ENCODE measurements at regions not wholly inside any gene's neighbourhood (a gene's known extent, or its start where the extent isn't known, plus 50 kb on each side); places are given as distances from the start of the nearest gene placed in this dataset.
A peak's percentile ranks its signal among the peaks of the same experiment; 100 is the strongest.
"Not testable (repeated sequence)": the region's sequence is repeated elsewhere in the genome, so short reads cannot be mapped to it uniquely, and the experiment has no call there.

- no peak for DNase-seq
Observed at GRCh38 chr14:55901291-55901690, 216.9 kb upstream of the PELI2 start.

DNA sequence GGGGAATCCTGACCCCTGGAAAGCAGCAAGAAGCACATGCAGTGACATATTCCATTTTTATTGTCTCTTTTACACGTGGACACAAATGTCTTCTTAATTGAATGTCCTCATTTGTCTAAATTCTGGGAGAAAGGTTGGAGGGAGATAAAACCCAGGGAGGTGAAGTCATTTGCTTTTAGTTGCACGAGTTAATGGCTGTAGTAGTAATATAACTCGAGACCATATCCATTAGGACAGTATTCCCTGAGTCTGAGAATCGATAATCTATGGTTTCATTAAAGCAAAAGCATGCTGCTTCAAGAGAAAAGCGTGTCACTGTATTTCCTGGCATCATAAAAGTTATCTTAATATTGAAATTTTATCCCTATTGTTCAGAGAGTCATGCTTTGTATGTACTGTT is 216.0 kb upstream of the PELI2 start:
- DNase-seq, result no peak

DNA sequence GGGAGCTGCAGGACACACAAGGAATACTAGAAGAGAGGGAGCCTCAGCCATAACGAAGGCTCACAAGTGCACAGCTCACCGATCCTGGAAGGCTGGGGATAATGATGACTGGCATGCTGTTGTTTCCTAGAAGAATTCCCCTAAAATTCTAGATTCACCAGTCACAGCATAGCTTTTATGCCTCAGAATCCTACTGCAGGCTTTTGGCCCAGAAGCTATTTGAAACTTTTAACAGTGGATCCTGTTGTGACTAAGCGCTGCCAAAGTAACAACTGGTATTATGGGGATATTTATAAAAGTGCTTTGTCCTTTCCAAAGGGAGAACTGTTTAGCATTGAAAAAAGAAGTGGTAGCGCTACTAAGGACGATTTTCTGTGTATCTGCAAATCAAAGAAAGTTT is 214.1 kb upstream of the PELI2 start:
- no peak for DNase-seq

GRCh38 chr14:55908106-55908505 is 210.1 kb upstream of the PELI2 start:
- DNase-seq, result no peak

- no peak for DNase-seq
Observed at GRCh38 chr14:55909879-55910278, 208.3 kb upstream of the PELI2 start.

DNA sequence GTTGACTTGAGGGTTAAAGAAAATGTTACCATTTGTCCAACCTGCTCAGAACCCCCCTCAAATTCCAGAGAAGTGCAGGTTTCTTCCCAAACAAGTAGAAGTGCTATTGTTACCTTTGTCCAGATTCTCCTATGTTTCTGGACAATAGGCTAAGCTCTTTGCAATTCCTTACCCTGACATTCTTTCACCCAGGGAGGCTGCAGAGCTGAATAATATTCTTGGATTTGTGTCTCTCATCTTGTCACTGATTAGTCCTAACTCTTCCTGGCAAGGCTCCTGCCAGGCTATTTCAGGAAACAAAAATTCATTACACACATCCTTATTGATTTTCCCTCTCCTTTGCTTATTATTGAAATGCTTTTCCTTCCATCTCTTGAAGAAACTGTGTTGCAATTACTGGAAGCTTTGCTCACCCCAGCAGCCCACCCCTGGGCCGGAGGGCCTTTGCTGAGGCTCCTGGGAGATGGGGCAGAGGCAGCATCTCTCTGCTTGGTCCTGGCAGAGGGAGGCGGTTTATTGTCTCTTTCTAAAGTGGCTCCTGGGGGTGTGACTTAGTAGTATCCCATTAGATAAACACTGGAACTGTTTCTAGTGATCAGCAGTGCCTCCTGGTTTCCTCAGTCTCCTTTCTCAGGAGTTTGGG is 207.5 kb upstream of the PELI2 start:
- no peak for DNase-seq

GRCh38 chr14:55911776-55912175 is 206.4 kb upstream of the PELI2 start:
- DNase-seq, result no peak

GRCh38 chr14:55912344-55912743 is 205.9 kb upstream of the PELI2 start:
- no peak for DNase-seq

DNA sequence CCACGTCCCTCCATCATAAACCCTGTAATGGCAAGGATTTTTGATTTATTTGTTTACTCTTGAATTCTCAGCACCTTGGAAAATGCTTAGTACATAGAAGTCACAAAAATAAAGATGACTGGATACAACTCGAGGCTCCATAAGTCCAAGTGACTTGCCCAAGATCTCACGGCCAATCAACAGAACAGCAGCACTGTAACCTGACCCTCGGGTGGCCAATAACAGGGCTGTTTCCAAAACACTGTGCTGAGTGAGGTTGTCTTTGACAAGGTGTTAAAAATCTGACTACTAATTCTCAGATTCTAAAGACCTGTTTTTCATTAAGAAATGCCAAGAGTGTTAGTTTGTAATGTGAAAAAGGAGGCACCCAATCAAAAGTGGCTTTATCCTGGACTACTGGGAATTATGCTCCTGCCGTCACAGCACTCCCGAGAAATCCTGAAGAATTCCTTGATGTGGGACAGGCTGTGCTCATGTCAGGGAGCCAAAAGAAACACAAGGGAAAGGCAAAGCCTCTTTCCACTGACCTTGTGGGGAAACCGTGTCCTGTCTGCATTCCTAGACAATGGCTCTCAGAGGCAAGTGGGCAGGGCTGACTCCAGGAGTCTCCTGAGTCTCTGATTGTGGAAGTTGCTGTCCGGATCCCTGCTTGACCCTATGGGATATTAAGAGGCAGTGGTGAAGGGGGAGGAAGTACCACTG is 204.7 kb upstream of the PELI2 start:
- no peak for DNase-seq

- DNase-seq, result no peak
Observed at GRCh38 chr14:55914771-55915170, 203.4 kb upstream of the PELI2 start.

DNA sequence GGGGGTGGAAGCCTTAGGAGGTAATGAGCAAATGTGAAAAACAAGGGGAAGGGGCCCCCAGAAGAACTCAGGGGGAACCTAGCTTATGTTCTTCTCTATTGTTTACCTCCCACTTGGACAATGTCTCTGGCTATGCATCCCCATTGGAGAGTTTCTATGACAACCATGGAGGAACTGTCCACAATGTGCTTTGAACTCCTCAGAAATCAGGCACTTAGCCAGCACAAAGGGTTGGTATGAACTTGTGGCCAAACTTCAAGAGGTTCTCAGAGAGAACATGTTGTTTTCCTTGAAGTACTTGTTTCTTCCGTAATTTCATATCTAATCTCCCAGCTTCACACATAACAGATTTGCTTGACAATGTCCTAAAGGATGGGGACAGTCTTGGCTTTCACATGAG is 202.8 kb upstream of the PELI2 start:
- no peak for DNase-seq

DNA sequence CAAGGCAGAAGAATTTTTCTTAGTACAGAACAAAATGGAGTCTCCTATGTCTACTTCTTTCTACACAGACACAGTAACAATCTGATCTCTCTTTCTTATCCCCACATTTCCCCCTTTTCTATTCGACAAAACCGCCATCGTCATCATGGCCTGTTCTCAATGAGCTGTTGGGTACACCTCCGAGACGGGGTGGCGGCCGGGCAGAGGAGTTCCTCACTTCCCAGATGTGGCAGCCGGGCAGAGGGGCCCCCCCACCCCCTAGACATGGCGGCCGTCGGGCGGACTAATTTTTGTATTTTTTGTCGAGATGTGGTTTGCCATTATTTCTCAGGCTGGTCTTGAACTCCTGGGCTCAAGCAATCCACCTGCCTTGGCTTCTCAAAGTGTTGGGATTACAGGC is 198.4 kb upstream of the PELI2 start:
- DNase-seq, result not testable (repeated sequence)

- DNase-seq, result peak; percentile 21
Observed at GRCh38 chr14:55921511-55921910, 196.7 kb upstream of the PELI2 start.

DNA sequence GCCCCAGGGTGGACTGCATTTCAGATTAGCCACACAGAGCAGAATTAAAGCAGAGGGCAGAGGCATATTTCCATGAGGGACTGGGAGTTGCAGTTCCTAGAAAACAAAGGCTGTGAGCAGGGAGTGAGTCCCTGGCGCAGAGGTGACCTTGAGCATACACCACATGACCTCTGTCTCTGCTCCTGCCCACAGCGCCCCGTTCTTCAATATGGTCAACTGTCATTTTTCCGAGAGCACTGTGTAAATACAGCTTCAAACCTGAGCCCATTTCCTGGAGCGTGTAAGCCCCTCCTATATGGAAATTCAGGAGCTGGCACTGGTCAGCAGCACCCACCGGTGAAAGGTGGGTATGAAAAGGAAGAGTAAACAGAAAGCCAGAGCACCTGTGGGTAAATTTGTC is 192.2 kb upstream of the PELI2 start:
- peak; percentile 82 for DNase-seq

DNA sequence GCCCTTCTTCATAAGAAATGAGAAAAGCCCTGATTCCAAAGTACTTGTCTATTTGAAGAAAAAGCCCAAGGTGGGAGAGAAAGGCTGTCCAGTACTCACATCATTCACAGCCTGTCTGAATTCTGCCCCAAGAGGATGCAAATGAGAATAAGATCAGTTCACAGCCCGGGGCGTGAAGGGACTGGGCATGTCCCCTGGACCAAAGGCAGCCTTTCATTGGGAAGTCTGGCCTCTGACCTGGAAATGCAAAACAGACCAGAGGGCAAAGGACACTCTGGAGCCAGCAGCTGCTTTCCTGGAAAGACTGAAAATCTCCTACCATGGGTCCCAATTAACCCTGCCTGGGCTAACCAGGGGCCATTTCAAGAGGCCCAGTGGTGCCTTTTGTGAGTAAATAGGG is 191.2 kb upstream of the PELI2 start:
- no peak for DNase-seq

DNA sequence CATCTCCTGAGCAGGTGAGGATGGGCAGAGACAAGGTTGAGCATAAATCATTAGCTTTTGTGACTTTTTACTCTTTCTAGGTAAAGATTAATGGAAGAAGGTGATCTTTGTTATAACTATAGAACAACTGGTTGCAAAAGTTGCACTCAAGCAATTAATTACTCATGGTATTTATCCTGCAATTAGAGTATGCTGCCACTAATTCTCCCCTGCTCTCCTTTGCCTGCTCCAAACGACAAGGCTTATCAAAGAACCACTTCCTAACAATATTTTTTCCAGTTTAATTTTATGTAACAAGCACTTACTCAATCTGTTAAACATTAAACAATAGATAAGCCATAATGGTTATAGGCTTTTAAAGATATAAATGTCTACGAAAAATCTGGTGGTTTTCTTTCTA is 189.9 kb upstream of the PELI2 start:
- DNase-seq, result no peak

DNA sequence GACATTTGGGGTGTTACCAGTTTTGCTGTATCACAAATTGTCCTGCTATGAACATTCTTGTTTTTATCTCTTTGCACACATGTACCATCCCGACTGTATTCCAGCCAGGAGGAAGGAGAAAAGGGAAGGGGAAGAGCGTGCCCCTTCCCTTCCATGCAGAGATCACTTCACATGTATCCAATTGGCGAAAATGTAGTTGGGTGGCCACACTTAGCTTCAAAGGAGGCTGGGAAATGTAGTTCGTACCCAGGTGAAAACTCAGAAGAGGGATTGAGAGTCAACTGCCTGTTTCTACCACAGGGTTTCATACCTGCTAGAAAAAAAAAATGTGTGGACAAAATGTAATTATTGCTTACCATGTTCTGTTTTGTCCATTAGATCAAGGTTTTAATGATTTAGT is 189.1 kb upstream of the PELI2 start:
- no peak for DNase-seq

DNA sequence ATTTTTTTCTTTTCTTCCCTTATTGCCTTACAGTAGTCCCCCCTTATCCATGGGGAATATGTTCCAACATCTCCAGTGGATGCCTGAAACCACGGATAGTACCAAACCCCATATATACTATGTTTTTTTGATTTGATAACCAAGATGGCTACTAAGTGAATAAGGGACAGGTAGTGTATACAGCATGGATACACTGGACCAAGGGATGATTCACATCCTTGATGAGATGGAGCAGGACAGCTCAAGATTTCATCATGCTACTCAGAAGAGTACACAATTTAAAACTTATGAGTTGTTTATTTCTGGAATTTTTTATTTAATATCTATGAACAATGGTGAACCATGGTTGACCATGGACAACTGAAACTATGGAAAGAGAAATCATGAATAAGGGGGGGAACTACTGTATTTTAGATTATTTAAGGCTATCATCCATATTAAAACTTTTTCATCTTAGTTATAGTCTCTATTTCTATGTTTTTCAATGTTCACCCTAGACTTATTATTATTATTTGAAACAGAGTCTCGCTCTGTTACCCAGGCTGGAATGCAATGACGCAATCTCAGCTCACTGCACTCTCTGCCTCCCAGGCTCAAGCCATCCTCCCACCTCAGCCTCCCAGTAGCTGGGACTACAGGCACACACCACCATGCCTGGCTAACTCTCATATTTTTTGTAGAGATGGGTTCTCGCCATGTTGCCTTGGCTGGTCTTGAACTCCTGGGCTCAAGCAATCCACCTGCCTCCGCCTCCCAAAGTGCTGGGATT is 188.0 kb upstream of the PELI2 start:
- no peak for DNase-seq

GRCh38 chr14:55936691-55937090 is 181.5 kb upstream of the PELI2 start:
- no peak for DNase-seq

GRCh38 chr14:55938249-55938791 is 179.9 kb upstream of the PELI2 start:
- peak; percentile 6 for DNase-seq

- DNase-seq, result no peak
Observed at GRCh38 chr14:55942076-55942654, 176.0 kb upstream of the PELI2 start.

GRCh38 chr14:55942826-55943225 is 175.4 kb upstream of the PELI2 start:
- DNase-seq, result no peak

- no peak for DNase-seq
Observed at GRCh38 chr14:55944757-55945156, 173.5 kb upstream of the PELI2 start.

- DNase-seq, result no peak
Observed at GRCh38 chr14:55946231-55946630, 172.0 kb upstream of the PELI2 start.
